ENCODE measurements at regions not wholly inside any gene's neighbourhood (a gene's known extent, or its start where the extent isn't known, plus 50 kb on each side); places are given as distances from the start of the nearest gene placed in this dataset.
"Not testable (repeated sequence)": the region's sequence is repeated elsewhere in the genome, so short reads cannot be mapped to it uniquely, and the experiment has no call there.

DNA sequence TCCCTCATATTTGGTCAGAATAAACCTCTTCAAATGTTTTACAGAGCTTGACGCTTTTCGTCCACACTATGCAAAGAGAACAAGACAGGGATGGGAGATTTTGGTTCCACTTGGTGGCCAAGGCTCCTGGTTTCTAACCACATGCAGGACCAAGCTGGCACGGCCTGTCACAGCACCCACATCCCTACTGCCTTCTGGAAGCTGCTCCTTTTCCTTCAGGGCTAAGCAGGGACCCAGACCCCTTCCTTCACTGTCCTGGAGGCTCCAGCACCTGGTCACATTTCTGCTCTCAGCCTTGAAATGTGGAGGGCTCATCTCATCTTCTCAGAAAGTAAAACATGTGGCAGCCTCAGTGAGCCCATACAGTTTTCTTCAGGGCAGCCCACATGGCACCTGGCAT, 50.4 kb upstream of the ARHGEF7 start:
- H3K9me3 Mint-ChIP-seq = no peaks in the 10 kb centered on the region
- no peak overlapping the region for H3K4me3 Mint-ChIP-seq
- peaks cover 37% of the 10 kb centered on the region for H3K27me3 Mint-ChIP-seq
- POLR2A ChIA-PET = no interaction called here
- H3K36me3 Mint-ChIP-seq = no peaks in the 10 kb centered on the region
- no peak for DNase-seq
- intact Hi-C loops (cut with micrococcal nuclease) = loop anchor here (10.0 kb wide), 1 partner anchor 320 kb away; no protein-coding TSS in a partner anchor
- CTCF ChIA-PET = no interaction called here
- no peak overlapping the region for H3K27ac Mint-ChIP-seq
- H3K4me1 Mint-ChIP-seq (ENCODE audit: low read depth) = peaks cover 8% of the 10 kb centered on the region

DNA sequence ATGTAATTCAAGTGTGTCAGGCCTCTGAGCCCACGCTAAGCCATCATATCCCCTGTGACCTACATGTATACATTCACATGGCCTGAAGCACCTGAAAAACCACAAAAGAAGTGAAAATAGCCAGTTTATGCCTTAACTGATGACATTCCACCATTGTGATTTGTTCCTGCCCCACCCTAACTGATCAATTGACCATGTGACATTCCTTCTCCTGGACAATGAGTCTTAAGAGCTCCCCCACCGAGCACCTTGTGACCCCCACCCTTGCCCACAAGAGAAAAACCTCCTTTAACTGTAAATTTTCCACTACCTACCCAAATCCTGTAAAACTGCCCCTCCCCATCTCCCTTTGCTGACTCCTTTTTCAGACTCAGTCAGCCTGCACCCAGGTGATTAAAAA, 52.1 kb upstream of the ARHGEF7 start:
- Mint-ChIP-seq H3K4me1 (ENCODE audit: low read depth) (peaks cover 8% of the 10 kb centered on the region), H3K9me3 (no peaks in the 10 kb centered on the region), H3K27ac (no peak overlapping the region), H3K27me3 (peaks cover 47% of the 10 kb centered on the region), H3K36me3 (no peaks in the 10 kb centered on the region), H3K4me3 (no peak overlapping the region)
- ChIA-PET CTCF (interaction anchor here (1.1 kb wide), 1 partner anchor 11 kb away, joined by 3 read pairs; no protein-coding TSS in a partner anchor), POLR2A (no interaction called here)
- DNase-seq = no peak
- intact Hi-C loops (cut with micrococcal nuclease) = loop anchor here (10.0 kb wide), 1 partner anchor 322 kb away; no protein-coding TSS in a partner anchor

DNA sequence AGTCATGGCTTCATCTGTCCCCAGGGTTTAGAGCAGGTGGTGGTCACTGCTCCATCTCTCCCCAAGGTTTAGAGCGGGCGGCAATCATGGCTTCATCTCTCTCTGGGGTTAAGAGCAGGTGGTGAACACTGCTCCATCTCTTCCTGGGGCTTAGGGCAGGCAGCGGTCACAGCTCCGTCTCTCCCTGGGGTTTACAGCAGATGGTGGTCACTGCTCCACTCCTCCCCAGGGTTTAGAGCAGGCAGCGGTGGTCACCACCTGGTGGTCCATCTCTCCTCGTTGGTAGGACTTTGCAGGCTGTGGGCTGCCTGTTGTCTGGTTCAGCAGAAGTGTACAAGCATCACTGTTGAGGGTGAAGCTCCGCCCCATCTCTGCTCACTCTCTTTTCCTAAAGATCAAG, 52.8 kb upstream of the ARHGEF7 start:
- ChIA-PET POLR2A (no interaction called here), CTCF (interaction anchor here (1.1 kb wide), 1 partner anchor 12 kb away, joined by 3 read pairs; no protein-coding TSS in a partner anchor)
- no peak overlapping the region for H3K27ac Mint-ChIP-seq
- H3K4me3 Mint-ChIP-seq = no peak overlapping the region
- intact Hi-C loops (cut with micrococcal nuclease) = loop anchor here (10.0 kb wide), 1 partner anchor 322 kb away; no protein-coding TSS in a partner anchor
- peaks cover 49% of the 10 kb centered on the region for H3K27me3 Mint-ChIP-seq
- DNase-seq = no peak
- no peaks in the 10 kb centered on the region for H3K9me3 Mint-ChIP-seq
- no peaks in the 10 kb centered on the region for H3K36me3 Mint-ChIP-seq
- H3K4me1 Mint-ChIP-seq (ENCODE audit: low read depth) = peaks cover 5% of the 10 kb centered on the region

DNA sequence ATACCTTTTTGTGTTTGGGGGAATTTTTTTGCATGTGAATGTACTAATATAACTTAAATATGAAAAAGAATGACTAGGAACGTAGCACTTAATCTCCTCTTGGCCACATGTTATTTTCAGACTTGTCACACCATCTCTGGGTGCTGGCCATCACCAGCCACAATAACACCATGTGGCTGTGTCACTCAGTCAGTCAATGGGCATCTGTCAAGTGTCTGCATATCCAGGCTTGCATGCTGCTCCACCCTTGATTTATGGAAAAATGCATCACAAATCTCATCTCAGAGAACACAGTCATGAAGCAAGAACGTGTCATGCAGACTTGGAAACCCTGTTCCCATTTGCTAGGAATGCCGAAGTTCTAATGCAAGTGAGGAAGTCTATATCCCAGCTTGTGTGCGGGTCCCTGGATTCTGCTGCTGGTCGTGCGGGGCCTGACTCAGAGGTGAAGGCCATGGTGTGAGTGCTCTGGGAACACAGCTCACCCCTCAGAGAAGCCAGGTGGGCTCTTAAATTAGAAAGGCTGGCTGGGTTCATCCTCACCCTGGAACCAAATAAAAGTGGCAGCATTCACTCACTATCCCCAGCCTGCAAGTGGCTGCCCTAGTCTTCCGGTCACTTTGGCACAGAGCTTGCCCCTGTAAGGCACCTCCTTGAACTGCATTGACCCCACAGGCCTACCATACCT, 53.6 kb upstream of the ARHGEF7 start:
- intact Hi-C loops (cut with micrococcal nuclease) = loop anchor here (10.0 kb wide), 1 partner anchor 323 kb away; no protein-coding TSS in a partner anchor
- Mint-ChIP-seq H3K4me1 (ENCODE audit: low read depth) (peaks cover 2% of the 10 kb centered on the region), H3K36me3 (no peaks in the 10 kb centered on the region), H3K27ac (no peak overlapping the region), H3K27me3 (peaks cover 55% of the 10 kb centered on the region), H3K4me3 (no peak overlapping the region), H3K9me3 (no peaks in the 10 kb centered on the region)
- CTCF ChIA-PET = no interaction called here
- no peak for DNase-seq
- POLR2A ChIA-PET = no interaction called here

DNA sequence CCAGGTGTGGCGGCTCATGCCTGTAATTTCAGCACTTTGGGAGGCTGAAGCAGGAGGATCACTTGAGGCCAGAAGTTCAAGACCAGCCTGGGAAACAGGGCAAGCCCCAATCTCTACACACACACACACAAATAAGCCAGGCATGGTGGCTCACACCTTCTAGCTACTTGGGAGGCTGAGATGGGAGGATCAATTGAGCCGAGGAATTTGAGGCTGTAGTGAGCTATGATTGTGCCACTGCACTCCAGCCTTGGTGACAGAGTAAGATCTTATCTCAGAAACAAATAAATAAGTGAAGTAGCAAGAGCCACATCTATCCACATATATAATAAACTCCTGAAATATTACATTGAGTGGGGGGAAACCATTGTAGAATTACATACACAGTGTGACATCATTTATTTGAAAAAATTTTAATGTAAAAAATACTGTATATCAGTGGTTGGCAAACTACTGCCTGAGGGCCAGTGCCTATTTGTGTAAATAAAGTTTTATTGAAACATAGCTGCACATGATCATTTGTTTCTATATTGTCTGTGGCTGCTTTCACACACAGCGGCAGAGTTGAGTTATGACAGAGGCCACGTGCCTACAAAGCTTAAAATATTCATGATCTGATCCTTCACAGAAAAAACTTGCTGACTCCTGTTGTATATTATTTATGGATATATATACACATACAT, 54.7 kb upstream of the ARHGEF7 start:
- intact Hi-C loops (cut with micrococcal nuclease) = loop anchor here (10.0 kb wide), 1 partner anchor 324 kb away; no protein-coding TSS in a partner anchor
- H3K4me1 Mint-ChIP-seq (ENCODE audit: low read depth) = no peaks in the 10 kb centered on the region
- H3K27ac Mint-ChIP-seq = no peak overlapping the region
- H3K36me3 Mint-ChIP-seq = no peaks in the 10 kb centered on the region
- ChIA-PET CTCF (interaction anchor here (0.8 to 2.2 kb wide), 4 partner anchors 8 to 164 kb away, joined by 3 to 8 read pairs (median 5); partner anchors contain the start of gene ANKRD10), POLR2A (no interaction called here)
- no peak for DNase-seq
- H3K4me3 Mint-ChIP-seq = no peak overlapping the region
- no peaks in the 10 kb centered on the region for H3K9me3 Mint-ChIP-seq
- H3K27me3 Mint-ChIP-seq = peaks cover 53% of the 10 kb centered on the region

DNA sequence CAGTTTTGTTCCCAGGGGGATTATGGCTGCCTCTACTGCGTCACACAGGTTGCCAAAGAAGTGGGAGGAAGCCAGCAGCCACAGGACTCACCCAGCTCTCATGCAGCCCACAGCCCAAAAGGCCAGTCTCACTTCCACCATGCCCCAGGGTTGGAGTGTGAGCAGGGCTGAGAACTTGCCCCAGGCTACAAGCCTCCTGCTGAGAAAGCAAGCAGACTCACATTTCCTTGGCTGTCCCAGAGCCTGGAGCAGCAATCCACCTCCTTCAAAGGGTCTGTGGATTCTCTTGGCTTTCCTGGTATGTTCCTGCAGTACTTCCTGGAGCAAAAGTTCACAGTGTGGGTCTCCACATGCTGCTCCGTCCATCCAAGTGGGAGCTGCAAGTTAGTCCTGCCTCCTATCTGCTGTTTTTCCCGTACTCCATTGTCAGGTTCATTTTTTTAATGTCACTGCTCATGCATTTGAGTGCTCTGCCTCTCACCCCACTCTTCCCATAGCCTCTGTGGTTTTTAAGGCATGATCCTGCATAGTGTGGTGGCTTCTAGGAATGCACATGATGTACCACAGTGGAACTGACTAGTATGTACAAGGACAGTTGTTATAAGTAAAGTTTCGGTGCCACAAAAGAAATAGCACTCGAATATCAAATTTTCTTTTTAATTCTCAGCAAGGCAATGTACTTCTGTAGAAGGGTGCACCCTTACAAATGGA, 56.2 kb upstream of the ARHGEF7 start:
- intact Hi-C loops (cut with micrococcal nuclease) = loop anchor here (10.0 kb wide), 1 partner anchor 464 kb away; no protein-coding TSS in a partner anchor
- Mint-ChIP-seq H3K9me3 (no peaks in the 10 kb centered on the region), H3K27me3 (peaks cover 43% of the 10 kb centered on the region), H3K4me3 (no peak overlapping the region), H3K27ac (no peak overlapping the region), H3K4me1 (ENCODE audit: low read depth) (no peaks in the 10 kb centered on the region), H3K36me3 (no peaks in the 10 kb centered on the region)
- CTCF ChIA-PET = interaction anchor here (1.5 to 2.2 kb wide), 3 partner anchors 9 to 465 kb away, joined by 3 to 8 read pairs (median 6); partner anchors contain the start of gene ANKRD10
- DNase-seq = no peak
- POLR2A ChIA-PET = no interaction called here

DNA sequence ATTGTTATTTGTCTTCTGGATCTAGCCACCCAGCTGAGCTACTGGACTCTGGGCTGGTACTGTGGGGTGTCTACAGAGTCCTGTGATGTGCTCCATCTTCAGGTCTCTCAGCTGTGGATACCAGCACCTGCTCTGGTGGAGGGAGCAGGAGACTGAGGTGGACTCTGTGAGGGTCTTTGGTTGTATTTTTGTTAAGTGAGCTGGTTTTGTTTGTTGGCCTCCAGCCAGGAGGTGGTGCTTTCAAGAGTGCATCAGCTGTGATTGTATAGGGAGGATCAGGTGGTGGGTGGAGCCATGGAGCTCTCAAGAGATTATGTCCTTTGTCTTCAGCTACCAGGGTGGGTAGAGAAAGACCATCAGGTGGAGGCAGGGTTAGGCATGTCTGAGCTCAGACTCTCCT, 56.8 kb upstream of the ARHGEF7 start:
- H3K36me3 Mint-ChIP-seq; H3K27ac Mint-ChIP-seq; DNase-seq; H3K4me3 Mint-ChIP-seq; H3K4me1 Mint-ChIP-seq (ENCODE audit: low read depth); POLR2A ChIA-PET; H3K9me3 Mint-ChIP-seq: not testable (repeated sequence)
- H3K27me3 Mint-ChIP-seq = peaks cover 42% of the 10 kb centered on the region
- CTCF ChIA-PET = interaction anchor here (1.5 to 2.2 kb wide), 2 partner anchors 10 to 464 kb away, joined by 3 to 8 read pairs; no protein-coding TSS in a partner anchor
- intact Hi-C loops (cut with micrococcal nuclease) = loop anchor here (10.0 kb wide), 1 partner anchor 464 kb away; no protein-coding TSS in a partner anchor

DNA sequence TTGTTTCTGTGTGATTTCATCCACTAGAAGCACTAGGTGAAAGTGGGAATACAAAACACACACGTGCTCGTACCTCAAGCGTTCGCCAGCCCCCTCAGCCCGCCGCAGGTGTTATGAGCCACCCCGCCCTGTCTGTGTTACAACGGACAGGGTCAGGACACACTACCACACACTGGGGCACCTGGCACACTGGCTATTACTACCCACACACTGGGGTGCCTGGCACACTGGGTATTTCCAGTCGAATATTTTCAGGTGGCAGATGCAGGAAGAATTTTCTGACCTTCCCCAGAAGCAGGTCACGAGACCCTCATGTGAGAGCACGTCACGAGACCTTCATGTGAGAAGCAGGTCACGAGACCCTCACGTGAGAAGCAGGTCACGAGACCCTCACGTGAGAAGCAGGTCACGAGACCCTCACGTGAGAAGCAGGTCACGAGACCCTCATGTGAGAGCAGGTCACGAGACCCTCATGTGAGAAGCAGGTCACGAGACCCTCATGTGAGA, 63.3 kb upstream of the ARHGEF7 start:
- POLR2A ChIA-PET; H3K27ac Mint-ChIP-seq; H3K27me3 Mint-ChIP-seq; H3K36me3 Mint-ChIP-seq; H3K9me3 Mint-ChIP-seq; H3K4me3 Mint-ChIP-seq; DNase-seq; H3K4me1 Mint-ChIP-seq (ENCODE audit: low read depth): not testable (repeated sequence)
- CTCF ChIA-PET = interaction anchor here (2.4 kb wide), 1 partner anchor 16 kb away, joined by 6 read pairs; no protein-coding TSS in a partner anchor
- intact Hi-C loops (cut with micrococcal nuclease) = loop anchor here (10.0 kb wide), 1 partner anchor 457 kb away; no protein-coding TSS in a partner anchor

DNA sequence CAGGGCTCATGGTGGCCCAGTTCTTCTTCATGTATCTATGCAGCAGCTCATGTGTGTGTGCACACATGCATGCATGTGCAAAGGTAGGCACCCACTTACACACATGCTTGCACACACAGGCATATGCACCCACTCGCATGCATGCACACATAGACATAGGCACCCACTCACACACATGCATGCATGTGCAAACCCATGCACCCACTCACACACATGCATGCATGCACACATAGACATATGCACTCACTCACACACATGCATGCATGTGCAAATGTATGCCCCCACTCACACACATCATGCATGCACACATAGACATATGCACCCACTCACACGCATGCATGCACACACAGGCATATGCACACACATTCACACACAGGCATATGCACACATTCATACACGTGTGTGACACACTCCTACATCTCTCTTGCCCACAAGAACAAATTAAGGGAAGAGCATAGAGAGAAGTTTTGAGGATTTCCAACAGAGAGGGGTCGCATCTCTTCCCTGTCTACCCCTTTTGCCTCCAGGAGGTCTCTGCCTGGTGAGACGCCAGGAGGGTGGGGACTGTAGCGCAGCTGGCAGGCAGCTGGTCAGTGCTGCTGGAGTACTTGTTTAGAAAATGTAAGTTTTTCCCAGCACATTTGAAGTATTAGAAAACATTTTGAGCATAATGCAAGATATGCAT, 63.9 kb upstream of the ARHGEF7 start:
- intact Hi-C loops (cut with micrococcal nuclease) = loop anchor here (10.0 kb wide), 1 partner anchor 456 kb away; no protein-coding TSS in a partner anchor
- Mint-ChIP-seq H3K9me3 (no peaks in the 10 kb centered on the region), H3K4me1 (ENCODE audit: low read depth) (peaks cover 7% of the 10 kb centered on the region), H3K27ac (no peak overlapping the region), H3K27me3 (peaks cover 6% of the 10 kb centered on the region), H3K36me3 (no peaks in the 10 kb centered on the region), H3K4me3 (no peak overlapping the region)
- POLR2A ChIA-PET = no interaction called here
- no peak for DNase-seq
- CTCF ChIA-PET = interaction anchor here (1.3 kb wide), 1 partner anchor 136 kb away, joined by 5 read pairs; the partner anchor contains the start of gene ANKRD10

DNA sequence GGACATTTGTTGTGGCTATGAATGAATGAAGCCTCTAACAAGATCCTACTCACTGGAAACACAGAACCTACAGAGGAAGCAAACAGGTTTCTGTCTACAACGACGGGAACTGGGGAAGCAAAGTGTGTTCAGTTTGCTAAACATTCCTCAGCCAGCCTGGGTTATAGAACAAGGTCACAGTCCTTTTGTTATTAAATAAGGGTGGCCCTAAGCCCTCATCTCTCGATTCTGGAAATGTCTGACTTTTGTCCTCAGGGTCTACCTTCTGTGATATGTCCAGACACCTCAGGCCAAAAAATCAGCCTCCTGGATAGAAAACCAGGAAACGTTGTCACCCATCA, 64.6 kb upstream of the ARHGEF7 start:
- POLR2A ChIA-PET = interaction anchor here (1.1 kb wide), 1 partner anchor 19 kb away, joined by 4 read pairs; no protein-coding TSS in a partner anchor

More for the DNA sequence above, 64.6 kb upstream of the ARHGEF7 start:
- H3K27me3 Mint-ChIP-seq = no peaks in the 10 kb centered on the region
- H3K36me3 Mint-ChIP-seq = no peaks in the 10 kb centered on the region
- intact Hi-C loops (cut with micrococcal nuclease) = loop anchor here (1.0 to 10.0 kb wide), 2 partner anchors 106 to 456 kb away; no protein-coding TSS in a partner anchor
- DNase-seq = no peak
- H3K4me3 Mint-ChIP-seq = no peak overlapping the region
- H3K27ac Mint-ChIP-seq = no peak overlapping the region
- CTCF ChIA-PET = interaction anchor here (1.3 to 3.1 kb wide), 2 partner anchors 106 to 135 kb away, joined by 5 to 15 read pairs; partner anchors contain the start of gene ANKRD10
- peaks cover 7% of the 10 kb centered on the region for H3K4me1 Mint-ChIP-seq (ENCODE audit: low read depth)
- H3K9me3 Mint-ChIP-seq = no peaks in the 10 kb centered on the region

Data from activated CD4-positive, alpha-beta memory T cell treated with anti-CD3 and anti-CD28 coated beads for 36 hours (primary cell).